Testis (tissue), 2 donors: ENCODE measurements at regions not wholly inside any gene's neighbourhood (a gene's known extent, or its start where the extent isn't known, plus 50 kb on each side); places are given as distances from the start of the nearest gene placed in this dataset.

Source experiments
- POLR2A ChIP-seq: fragments of 450-650 bp; IDR thresholded peaks from one replicate; pipeline ENCODE4 v1.6.1; 2017; ENCODE audit warnings: antibody characterized with exemption, mild to moderate bottlenecking, moderate library complexity
- TF ChIP-seq, protein P1 (sequence below), 3 experiments: fragments of 450-650 bp in 2 of 3; fragments of 200-600 bp in 1 of 3; sonication (generic) in 1 of 3; IDR thresholded peaks; one replicate each; pipeline ENCODE4 v1.5.1; 2016 to 2019; ENCODE audit warnings: antibody characterized with exemption in 3 of 3, mild to moderate bottlenecking in 2 of 3, moderate library complexity in 1 of 3

DNA sequence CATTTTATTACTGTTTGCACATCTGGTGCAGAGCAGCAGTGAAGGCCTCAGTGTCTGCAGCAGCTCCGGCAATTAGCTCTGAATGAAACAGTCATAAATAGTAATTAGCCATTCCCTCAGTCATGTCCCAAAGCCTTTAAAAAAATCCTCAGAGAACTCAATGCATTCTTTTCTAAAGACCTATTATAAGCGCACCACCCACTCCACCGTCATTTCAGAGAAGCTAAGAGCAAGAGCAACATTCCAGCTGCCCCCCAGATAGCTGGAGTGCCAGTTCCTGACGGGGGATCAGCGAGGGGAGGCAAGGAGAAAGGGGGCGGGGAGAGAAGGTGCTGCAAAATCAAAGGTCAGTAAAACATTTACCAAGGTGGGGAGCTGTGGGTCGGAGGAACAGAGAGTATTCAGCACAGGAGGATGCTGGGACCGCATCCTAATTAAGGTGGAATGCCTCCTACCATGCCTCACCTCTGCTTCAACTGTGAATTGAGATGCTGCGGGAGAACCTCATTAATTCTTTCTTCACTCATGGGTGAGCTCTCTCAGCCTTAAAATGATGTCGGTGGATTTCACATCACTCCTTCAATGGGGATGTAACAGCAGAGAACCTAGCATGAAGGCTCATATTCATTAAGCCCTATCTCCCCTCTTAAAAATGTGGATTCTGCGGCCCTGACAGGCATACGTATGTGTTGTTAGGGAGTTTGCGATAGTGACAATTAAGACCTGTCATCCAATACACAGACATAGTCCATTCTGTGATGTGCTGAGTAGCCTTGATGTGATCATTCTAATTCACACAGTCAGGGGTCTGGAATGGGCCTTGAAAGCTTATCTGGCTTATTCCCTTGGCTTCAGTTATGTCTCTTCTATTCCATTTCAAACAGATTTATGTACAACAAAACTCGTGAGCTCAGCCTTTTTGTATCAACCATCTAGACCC lies 469.5 kb upstream of the NRSN1 start:
- TF ChIP-seq, protein P1, sequence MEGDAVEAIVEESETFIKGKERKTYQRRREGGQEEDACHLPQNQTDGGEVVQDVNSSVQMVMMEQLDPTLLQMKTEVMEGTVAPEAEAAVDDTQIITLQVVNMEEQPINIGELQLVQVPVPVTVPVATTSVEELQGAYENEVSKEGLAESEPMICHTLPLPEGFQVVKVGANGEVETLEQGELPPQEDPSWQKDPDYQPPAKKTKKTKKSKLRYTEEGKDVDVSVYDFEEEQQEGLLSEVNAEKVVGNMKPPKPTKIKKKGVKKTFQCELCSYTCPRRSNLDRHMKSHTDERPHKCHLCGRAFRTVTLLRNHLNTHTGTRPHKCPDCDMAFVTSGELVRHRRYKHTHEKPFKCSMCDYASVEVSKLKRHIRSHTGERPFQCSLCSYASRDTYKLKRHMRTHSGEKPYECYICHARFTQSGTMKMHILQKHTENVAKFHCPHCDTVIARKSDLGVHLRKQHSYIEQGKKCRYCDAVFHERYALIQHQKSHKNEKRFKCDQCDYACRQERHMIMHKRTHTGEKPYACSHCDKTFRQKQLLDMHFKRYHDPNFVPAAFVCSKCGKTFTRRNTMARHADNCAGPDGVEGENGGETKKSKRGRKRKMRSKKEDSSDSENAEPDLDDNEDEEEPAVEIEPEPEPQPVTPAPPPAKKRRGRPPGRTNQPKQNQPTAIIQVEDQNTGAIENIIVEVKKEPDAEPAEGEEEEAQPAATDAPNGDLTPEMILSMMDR (IDR thresholded peaks at IDR 0.05), result no peak
- TF ChIP-seq POLR2A, result no peak
